Smooth muscle cell (in vitro differentiated cells): ENCODE measurements at regions not wholly inside any gene's neighbourhood (a gene's known extent, or its start where the extent isn't known, plus 50 kb on each side); places are given as distances from the start of the nearest gene placed in this dataset.

Experiments
- DNase-seq: peaks from one replicate; lab custom pipeline; 2025; ENCODE audit not compliant: unreplicated experiment; lab: John Stamatoyannopoulos, UW
- H2AFZ ChIP-seq: fragments of 200-600 bp; sonication (generic); 2 replicates; pipeline ENCODE4 v1.6.0; 2016; ENCODE audit warnings: antibody characterized with exemption, low read depth, mild to moderate bottlenecking
- H3F3A ChIP-seq: fragments of 200-600 bp; sonication (generic); 2 replicates; pipeline ENCODE4 v1.6.0; 2017; ENCODE audit warnings: antibody characterized with exemption, low read depth
- H3K27ac ChIP-seq: fragments of 200-600 bp; sonication (generic); 2 replicates; pipeline ENCODE4 v1.5.1; 2016; ENCODE audit warnings: low read depth, mild to moderate bottlenecking
- H3K27me3 ChIP-seq: fragments of 200-600 bp; sonication (generic); 2 replicates; pipeline ENCODE4 v1.6.1; 2016; ENCODE audit warnings: low read depth, mild to moderate bottlenecking
- H3K36me3 ChIP-seq: fragments of 200-600 bp; sonication (generic); 2 replicates; pipeline ENCODE4 v1.5.1; 2016; ENCODE audit warnings: low read depth
- H3K4me1 ChIP-seq: fragments of 200-600 bp; sonication (generic); 2 replicates; pipeline ENCODE4 v1.5.1; 2016; ENCODE audit warnings: low read depth
- H3K4me2 ChIP-seq: fragments of 200-600 bp; sonication (generic); 2 replicates; pipeline ENCODE4 v1.6.0; 2016; ENCODE audit warnings: mild to moderate bottlenecking
- H3K4me3 ChIP-seq: fragments of 200-600 bp; sonication (generic); 2 replicates; pipeline ENCODE4 v1.5.1; 2016; ENCODE audit warnings: mild to moderate bottlenecking
- H3K79me2 ChIP-seq: fragments of 200-600 bp; sonication (generic); 2 replicates; pipeline ENCODE4 v1.6.0; 2016; ENCODE audit warnings: low read depth, mild to moderate bottlenecking
- H3K9ac ChIP-seq: fragments of 200-600 bp; sonication (generic); 2 replicates; pipeline ENCODE4 v1.6.0; 2016; ENCODE audit warnings: low read depth
- H3K9me3 ChIP-seq: fragments of 200-600 bp; sonication (generic); replicated peaks from 2 replicates; pipeline ENCODE4 v1.5.1; 2016; ENCODE audit warnings: low read depth
- H4K20me1 ChIP-seq: fragments of 200-600 bp; sonication (generic); 2 replicates; pipeline ENCODE4 v1.6.0; 2016; ENCODE audit warnings: low read depth
- WGBS: methylation state at CpG from one replicate; pipeline ENCODE4 v1.1.7; 2016; ENCODE audit warnings: low lambda C conversion rate; 5-methylcytosine and 5-hydroxymethylcytosine counted together
- TF ChIP-seq, protein P1 (sequence below): fragments of 200-600 bp; sonication (generic); IDR thresholded peaks from 2 replicates; pipeline ENCODE4 v1.5.1; 2017; ENCODE audit warnings: borderline replicate concordance, mild to moderate bottlenecking, antibody characterized with exemption; ENCODE audit not compliant: insufficient read depth, poor library complexity, severe bottlenecking

DNA sequence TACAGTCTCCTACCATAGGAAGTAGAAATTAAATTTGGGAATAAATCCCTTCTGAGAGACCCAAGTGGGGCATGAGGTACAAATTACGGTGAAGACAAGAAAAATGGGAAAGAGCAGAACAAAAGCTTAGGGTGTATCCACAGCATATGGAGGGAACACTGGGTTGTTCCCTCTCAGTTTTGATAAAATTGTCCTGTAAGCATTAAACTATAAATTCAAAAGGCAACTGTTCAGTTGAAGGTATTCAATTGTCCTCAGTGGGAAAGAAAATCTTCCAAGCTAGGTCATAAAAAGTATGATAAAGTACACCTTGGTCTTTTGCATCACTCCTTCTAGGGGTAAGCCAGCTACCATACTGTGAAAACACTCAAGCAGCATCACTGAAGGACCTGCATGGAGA lies 118.3 kb upstream of the LRFN5 start:
- H3K79me2 ChIP-seq = no peaks in the 10 kb centered on the region
- no peaks in the 10 kb centered on the region for H3K36me3 ChIP-seq
- no peak overlapping the region for H3K9ac ChIP-seq
- no peak overlapping the region for H3K4me2 ChIP-seq
- no peaks in the 10 kb centered on the region for H3K27me3 ChIP-seq
- no peaks in the 10 kb centered on the region for H3K4me1 ChIP-seq
- H3K27ac ChIP-seq = no peak overlapping the region
- TF ChIP-seq, protein P1, sequence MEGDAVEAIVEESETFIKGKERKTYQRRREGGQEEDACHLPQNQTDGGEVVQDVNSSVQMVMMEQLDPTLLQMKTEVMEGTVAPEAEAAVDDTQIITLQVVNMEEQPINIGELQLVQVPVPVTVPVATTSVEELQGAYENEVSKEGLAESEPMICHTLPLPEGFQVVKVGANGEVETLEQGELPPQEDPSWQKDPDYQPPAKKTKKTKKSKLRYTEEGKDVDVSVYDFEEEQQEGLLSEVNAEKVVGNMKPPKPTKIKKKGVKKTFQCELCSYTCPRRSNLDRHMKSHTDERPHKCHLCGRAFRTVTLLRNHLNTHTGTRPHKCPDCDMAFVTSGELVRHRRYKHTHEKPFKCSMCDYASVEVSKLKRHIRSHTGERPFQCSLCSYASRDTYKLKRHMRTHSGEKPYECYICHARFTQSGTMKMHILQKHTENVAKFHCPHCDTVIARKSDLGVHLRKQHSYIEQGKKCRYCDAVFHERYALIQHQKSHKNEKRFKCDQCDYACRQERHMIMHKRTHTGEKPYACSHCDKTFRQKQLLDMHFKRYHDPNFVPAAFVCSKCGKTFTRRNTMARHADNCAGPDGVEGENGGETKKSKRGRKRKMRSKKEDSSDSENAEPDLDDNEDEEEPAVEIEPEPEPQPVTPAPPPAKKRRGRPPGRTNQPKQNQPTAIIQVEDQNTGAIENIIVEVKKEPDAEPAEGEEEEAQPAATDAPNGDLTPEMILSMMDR = no peak
- no peaks in the 10 kb centered on the region for H4K20me1 ChIP-seq
- no peaks in the 10 kb centered on the region for H3F3A ChIP-seq
- whole genome bisulfite sequencing = 100% methylated on average over 1 of the region's 1 CpG
- H2AFZ ChIP-seq = no peak overlapping the region
- no peak overlapping the region for H3K4me3 ChIP-seq
- H3K9me3 ChIP-seq = no peaks in the 10 kb centered on the region
- no peak for DNase-seq

DNA sequence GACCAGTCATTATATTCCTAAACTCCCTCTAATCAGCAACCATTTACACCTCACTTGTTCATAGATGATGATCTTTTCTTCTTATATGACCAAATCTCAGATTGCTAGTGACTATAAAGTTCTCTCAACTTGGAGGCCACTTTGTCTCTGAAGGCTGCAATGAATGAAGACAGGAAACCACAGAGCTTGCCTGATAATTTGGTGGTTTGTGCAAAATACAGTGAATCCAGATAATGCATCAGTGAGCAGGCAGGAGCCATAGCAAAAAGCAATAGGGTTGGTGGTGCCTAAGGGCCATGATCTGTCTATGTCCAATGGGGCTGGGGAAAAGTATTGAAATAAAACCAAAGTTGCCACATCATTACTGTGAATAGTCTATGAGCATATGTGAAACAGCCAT lies 123.8 kb upstream of the LRFN5 start:
- H3K4me2 ChIP-seq = no peak overlapping the region
- no peaks in the 10 kb centered on the region for H3K4me1 ChIP-seq
- no peaks in the 10 kb centered on the region for H3K27me3 ChIP-seq
- H2AFZ ChIP-seq = no peak overlapping the region
- H3K27ac ChIP-seq = no peak overlapping the region
- no peaks in the 10 kb centered on the region for H3K36me3 ChIP-seq
- no peak overlapping the region for H3K4me3 ChIP-seq
- H3K9ac ChIP-seq = no peak overlapping the region
- H3F3A ChIP-seq = no peaks in the 10 kb centered on the region
- no peak for DNase-seq
- H3K9me3 ChIP-seq = no peaks in the 10 kb centered on the region
- TF ChIP-seq, protein P1 = no peak
- H4K20me1 ChIP-seq = no peaks in the 10 kb centered on the region
- H3K79me2 ChIP-seq = no peaks in the 10 kb centered on the region

- Histone ChIP-seq H3F3A (no peaks in the 10 kb centered on the region), H3K9me3 (no peaks in the 10 kb centered on the region), H4K20me1 (no peaks in the 10 kb centered on the region), H3K79me2 (no peaks in the 10 kb centered on the region), H3K27ac (no peak overlapping the region), H3K4me1 (no peaks in the 10 kb centered on the region), H2AFZ (no peak overlapping the region), H3K9ac (no peak overlapping the region), H3K4me2 (no peak overlapping the region), H3K27me3 (no peaks in the 10 kb centered on the region), H3K4me3 (no peak overlapping the region), H3K36me3 (no peaks in the 10 kb centered on the region)
- DNase-seq = no peak
- TF ChIP-seq, protein P1 = no peak
- WGBS = 91% methylated on average over 1 of the region's 1 CpG
Observed at GRCh38 chr14:41476526-41476925, 130.2 kb upstream of the LRFN5 start.

DNA sequence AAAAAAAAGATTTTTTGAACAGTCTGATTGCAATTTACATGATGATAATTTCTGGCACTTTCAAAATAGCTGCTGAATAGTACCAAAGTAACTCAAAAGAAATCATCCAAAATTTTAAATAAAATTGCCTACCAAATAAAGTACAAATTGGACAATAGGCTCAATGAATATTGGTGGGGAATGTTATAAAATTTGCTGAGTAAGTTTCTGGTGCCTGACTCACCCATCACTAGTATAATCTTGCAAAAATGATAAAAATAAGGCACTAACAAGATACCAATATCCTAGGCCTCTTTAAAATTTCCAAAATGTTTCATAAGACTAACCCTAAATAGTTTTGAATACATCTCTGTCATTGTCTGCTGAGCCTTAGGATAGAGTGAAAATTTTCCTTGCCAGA lies 145.3 kb upstream of the LRFN5 start:
- no peaks in the 10 kb centered on the region for H3K36me3 ChIP-seq
- no peak overlapping the region for H3K4me2 ChIP-seq
- H3K9ac ChIP-seq = no peak overlapping the region
- TF ChIP-seq, protein P1 = no peak
- H3K79me2 ChIP-seq = no peaks in the 10 kb centered on the region
- no peaks in the 10 kb centered on the region for H4K20me1 ChIP-seq
- H3F3A ChIP-seq = no peaks in the 10 kb centered on the region
- H3K27ac ChIP-seq = no peak overlapping the region
- no peak overlapping the region for H3K4me3 ChIP-seq
- no peak overlapping the region for H2AFZ ChIP-seq
- no peaks in the 10 kb centered on the region for H3K27me3 ChIP-seq
- no peak for DNase-seq
- H3K4me1 ChIP-seq = no peaks in the 10 kb centered on the region
- H3K9me3 ChIP-seq = no peaks in the 10 kb centered on the region
